ENCODE measurements at regions not wholly inside any gene's neighbourhood (a gene's known extent, or its start where the extent isn't known, plus 50 kb on each side); places are given as distances from the start of the nearest gene placed in this dataset.

- Histone ChIP-seq H3K27ac (no peak overlapping the region), H3K27me3 (replicated peaks) (no peaks in the 10 kb centered on the region), H3K36me3 (no peaks in the 10 kb centered on the region), H3K9me3 (replicated peaks) (no peaks in the 10 kb centered on the region), H3K4me3 (no peak overlapping the region), H3K4me1 (replicated peaks) (no peaks in the 10 kb centered on the region)
- DNase-seq (ENCODE audit: low read depth in 1 of 2, low spot score in 2 of 2): no peak
Measured at GRCh38 chr9:7403028-7403389, 396.6 kb downstream of the DMAC1 start.

DNA sequence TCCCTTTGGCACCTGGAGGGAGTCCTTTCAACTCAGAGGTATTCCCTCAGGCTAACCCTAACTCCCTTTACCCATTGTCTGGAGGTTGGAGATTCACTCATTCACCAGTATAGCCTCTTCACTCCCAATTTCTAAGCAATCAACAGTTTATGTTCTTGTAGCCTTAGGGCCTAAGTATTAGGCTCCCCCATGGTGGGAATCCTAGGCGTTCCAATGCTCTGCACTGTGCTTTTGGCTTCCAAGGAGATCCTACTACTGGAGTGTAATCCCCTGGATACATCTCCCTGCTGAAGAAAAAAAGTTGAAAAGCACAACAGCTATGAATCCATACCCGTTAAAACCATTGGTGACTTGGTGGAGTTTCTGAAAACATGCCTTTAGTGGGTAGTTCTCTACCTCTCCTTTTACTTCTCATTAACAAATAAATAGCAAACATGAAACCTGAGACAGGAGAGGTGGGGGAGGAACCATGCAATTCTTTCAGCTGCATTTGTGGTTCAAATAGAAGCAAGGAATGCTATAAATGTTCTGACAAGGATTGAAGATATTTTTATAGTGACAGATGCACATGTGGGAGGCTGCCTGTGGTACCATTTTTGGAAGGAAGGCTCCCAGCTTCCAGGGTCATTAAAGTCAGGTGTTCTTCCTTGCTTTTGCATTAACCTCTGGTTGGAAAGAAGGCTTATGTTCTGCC, 397.1 kb downstream of the DMAC1 start:
- no peaks in the 10 kb centered on the region for H3K4me1 ChIP-seq (replicated peaks)
- no peak for DNase-seq (ENCODE audit: low read depth in 1 of 2, low spot score in 2 of 2)

DNA sequence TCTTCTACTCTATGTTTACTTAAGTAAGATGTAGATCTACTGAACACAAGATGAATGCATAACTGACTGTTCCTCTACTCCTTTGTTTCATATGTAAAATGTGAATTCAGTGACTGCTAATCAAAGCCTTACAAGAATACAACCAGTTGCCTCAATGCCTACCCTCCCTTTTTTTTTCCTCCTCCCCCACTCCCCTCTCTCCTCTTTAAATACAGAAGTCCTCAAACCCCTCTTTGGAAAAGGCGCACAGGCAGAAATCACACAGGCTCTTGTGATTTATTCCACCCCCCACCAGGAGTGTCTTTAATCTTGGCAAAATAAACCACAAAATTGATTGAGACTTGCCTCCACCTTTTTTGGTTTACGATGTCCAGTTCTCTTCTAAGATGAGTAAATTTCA, 398.5 kb downstream of the DMAC1 start:
- Histone ChIP-seq H3K27me3 (replicated peaks) (no peaks in the 10 kb centered on the region), H3K4me3 (no peak overlapping the region), H3K36me3 (no peaks in the 10 kb centered on the region)

More for the DNA sequence above, 397.1 kb downstream of the DMAC1 start:
- no peaks in the 10 kb centered on the region for H3K27me3 ChIP-seq (replicated peaks)
- H3K4me3 ChIP-seq: no peak overlapping the region
- H3K36me3 ChIP-seq: no peaks in the 10 kb centered on the region
- no peak overlapping the region for H3K27ac ChIP-seq
- no peaks in the 10 kb centered on the region for H3K9me3 ChIP-seq (replicated peaks)

DNA sequence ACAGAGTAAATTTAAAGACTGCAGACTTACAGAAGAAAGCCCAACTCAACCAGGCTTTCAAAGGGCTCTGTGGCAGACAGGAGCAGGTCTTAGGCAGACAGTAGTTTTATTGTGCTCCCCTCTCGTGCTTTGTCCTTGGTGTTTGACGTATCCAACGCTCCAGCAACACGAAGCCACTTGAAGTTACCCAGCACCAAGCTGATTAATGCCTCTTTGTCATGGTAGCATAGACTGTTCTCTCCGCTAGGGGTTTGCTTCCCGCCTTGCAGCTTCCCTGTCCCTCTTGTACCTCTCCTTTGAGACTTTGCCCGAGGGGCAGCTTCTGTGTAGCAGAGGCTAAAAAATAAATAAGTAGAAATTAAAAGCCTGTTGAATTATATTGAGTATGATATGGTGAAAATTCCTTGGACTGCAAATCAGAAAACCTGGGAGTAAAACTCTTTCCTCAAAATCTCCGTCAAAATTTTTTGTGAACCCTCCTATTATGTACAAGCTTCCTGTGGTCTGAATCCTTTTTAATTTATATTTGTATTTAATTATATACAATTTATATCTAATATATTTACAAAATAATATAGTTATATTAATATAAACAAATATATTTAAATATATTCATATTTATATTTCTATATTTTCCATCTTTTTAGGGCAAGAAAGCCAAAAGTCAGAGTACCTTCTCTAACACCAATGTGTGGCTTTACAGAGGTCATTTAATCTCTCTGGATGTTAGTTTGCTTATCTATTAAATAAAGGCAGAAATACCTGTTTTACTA, 405.4 kb downstream of the DMAC1 start:
- Histone ChIP-seq H3K36me3 (no peaks in the 10 kb centered on the region), H3K27ac (no peak overlapping the region), H3K27me3 (replicated peaks) (no peaks in the 10 kb centered on the region), H3K4me1 (replicated peaks) (no peaks in the 10 kb centered on the region), H3K4me3 (no peak overlapping the region), H3K9me3 (replicated peaks) (no peaks in the 10 kb centered on the region)
- DNase-seq (ENCODE audit: low read depth in 1 of 2, low spot score in 2 of 2): no peak

More for the DNA sequence above, 398.5 kb downstream of the DMAC1 start:
- H3K27ac ChIP-seq: no peak overlapping the region
- H3K4me1 ChIP-seq (replicated peaks): no peaks in the 10 kb centered on the region
- DNase-seq (ENCODE audit: low read depth in 1 of 2, low spot score in 2 of 2): no peak
- H3K9me3 ChIP-seq (replicated peaks): no peaks in the 10 kb centered on the region

- H3K27me3 ChIP-seq (replicated peaks): no peaks in the 10 kb centered on the region
- no peak overlapping the region for H3K27ac ChIP-seq
- DNase-seq (ENCODE audit: low read depth in 1 of 2, low spot score in 2 of 2): no peak
- no peaks in the 10 kb centered on the region for H3K9me3 ChIP-seq (replicated peaks)
- no peaks in the 10 kb centered on the region for H3K4me1 ChIP-seq (replicated peaks)
- H3K36me3 ChIP-seq: no peaks in the 10 kb centered on the region
- H3K4me3 ChIP-seq: no peak overlapping the region
Measured at GRCh38 chr9:7392148-7392547, 407.4 kb downstream of the DMAC1 start.

GRCh38 chr9:7388755-7389154, 410.8 kb downstream of the DMAC1 start:
- Histone ChIP-seq H3K9me3 (replicated peaks) (no peaks in the 10 kb centered on the region), H3K27me3 (replicated peaks) (no peaks in the 10 kb centered on the region), H3K4me3 (no peak overlapping the region), H3K4me1 (replicated peaks) (no peaks in the 10 kb centered on the region), H3K36me3 (no peaks in the 10 kb centered on the region), H3K27ac (no peak overlapping the region)
- DNase-seq (ENCODE audit: low read depth in 1 of 2, low spot score in 2 of 2): no peak

DNA sequence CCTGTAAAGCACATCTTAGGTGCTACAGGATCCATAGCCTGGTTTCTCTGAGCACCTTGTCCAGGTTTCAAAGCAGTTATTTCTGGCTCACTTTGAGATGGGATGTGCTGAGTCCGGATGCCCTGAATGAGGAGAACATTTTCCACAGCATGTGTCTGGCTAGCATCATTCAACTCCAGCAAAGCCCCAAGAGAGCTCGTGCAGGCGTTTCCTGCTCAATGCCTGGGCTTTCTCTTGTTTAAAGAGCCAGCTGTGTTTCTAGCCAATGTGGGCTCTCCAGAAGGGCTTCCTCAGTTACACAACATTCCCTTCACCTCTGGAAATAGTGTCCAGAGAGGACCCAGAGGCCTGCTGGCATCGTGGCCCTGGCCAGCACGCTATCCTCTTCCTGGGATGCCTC, 411.7 kb downstream of the DMAC1 start:
- Histone ChIP-seq H3K27ac (no peak overlapping the region), H3K9me3 (replicated peaks) (no peaks in the 10 kb centered on the region), H3K36me3 (no peaks in the 10 kb centered on the region), H3K4me3 (no peak overlapping the region), H3K4me1 (replicated peaks) (no peaks in the 10 kb centered on the region), H3K27me3 (replicated peaks) (no peaks in the 10 kb centered on the region)
- DNase-seq (ENCODE audit: low read depth in 1 of 2, low spot score in 2 of 2): no peak

- Histone ChIP-seq H3K9me3 (replicated peaks) (no peaks in the 10 kb centered on the region), H3K36me3 (no peaks in the 10 kb centered on the region), H3K4me3 (no peak overlapping the region), H3K27me3 (replicated peaks) (no peaks in the 10 kb centered on the region), H3K4me1 (replicated peaks) (no peaks in the 10 kb centered on the region), H3K27ac (no peak overlapping the region)
- DNase-seq (ENCODE audit: low read depth in 1 of 2, low spot score in 2 of 2): no peak
Measured at GRCh38 chr9:7382304-7382703, 417.3 kb downstream of the DMAC1 start.

- Histone ChIP-seq H3K27me3 (replicated peaks) (no peaks in the 10 kb centered on the region), H3K27ac (no peak overlapping the region), H3K4me3 (no peak overlapping the region), H3K9me3 (replicated peaks) (no peaks in the 10 kb centered on the region), H3K4me1 (replicated peaks) (no peaks in the 10 kb centered on the region), H3K36me3 (no peaks in the 10 kb centered on the region)
- DNase-seq (ENCODE audit: low read depth in 1 of 2, low spot score in 2 of 2): no peak
Measured at GRCh38 chr9:7377489-7377888, 422.1 kb downstream of the DMAC1 start.

GRCh38 chr9:7376833-7377232, 422.7 kb downstream of the DMAC1 start:
- H3K36me3 ChIP-seq: no peaks in the 10 kb centered on the region
- no peak overlapping the region for H3K27ac ChIP-seq
- H3K4me3 ChIP-seq: no peak overlapping the region
- H3K4me1 ChIP-seq (replicated peaks): no peaks in the 10 kb centered on the region
- no peaks in the 10 kb centered on the region for H3K27me3 ChIP-seq (replicated peaks)
- H3K9me3 ChIP-seq (replicated peaks): no peaks in the 10 kb centered on the region
- no peak for DNase-seq (ENCODE audit: low read depth in 1 of 2, low spot score in 2 of 2)

DNA sequence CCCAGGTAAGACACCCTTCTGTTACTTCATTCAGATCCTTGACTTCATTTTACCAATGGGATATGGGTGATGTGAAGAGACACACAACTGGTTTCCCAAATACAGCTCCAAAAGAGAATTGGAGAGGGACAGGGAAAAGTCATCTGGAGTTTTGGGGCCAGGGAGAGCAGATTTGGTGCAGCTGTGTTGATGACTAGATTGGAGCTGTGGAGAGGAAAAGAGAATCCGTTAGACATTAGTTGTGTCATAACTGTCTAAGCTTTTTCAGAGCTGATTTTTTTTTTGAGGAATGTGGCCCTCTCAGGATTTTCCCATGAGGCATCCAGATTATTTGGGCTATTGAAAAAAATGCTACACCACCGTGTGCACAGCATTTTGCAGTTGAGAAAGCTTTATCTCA, 423.4 kb downstream of the DMAC1 start:
- Histone ChIP-seq H3K4me3 (no peak overlapping the region), H3K27ac (no peak overlapping the region), H3K27me3 (replicated peaks) (no peaks in the 10 kb centered on the region), H3K9me3 (replicated peaks) (no peaks in the 10 kb centered on the region), H3K4me1 (replicated peaks) (no peaks in the 10 kb centered on the region), H3K36me3 (no peaks in the 10 kb centered on the region)
- DNase-seq (ENCODE audit: low read depth in 1 of 2, low spot score in 2 of 2): no peak

DNA sequence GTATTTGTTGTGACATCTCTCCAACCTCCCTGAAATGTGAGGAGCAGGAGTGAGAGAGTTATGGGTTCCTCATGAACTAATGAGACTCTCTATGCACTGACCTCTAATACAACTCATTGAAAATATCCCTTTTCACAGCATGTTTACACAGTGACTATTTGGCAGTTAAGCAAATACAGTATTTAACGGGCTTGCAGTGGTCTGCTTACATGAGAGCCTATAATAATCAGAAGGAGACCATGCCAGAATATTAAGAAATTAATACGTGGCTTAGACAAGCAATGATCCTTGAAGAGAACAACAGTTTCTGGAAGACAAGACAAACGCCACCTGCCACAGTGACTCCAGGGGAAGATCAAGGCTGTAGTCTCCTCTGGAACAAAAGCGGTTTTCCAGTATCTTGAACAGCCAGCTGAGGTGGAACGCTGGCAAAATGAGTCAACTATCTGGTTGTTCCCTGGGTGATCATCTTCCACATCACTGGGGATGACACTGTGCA, 424.5 kb downstream of the DMAC1 start:
- Histone ChIP-seq H3K4me3 (no peak overlapping the region), H3K27ac (no peak overlapping the region), H3K27me3 (replicated peaks) (no peaks in the 10 kb centered on the region), H3K4me1 (replicated peaks) (no peaks in the 10 kb centered on the region), H3K9me3 (replicated peaks) (no peaks in the 10 kb centered on the region), H3K36me3 (no peaks in the 10 kb centered on the region)
- no peak for DNase-seq (ENCODE audit: low read depth in 1 of 2, low spot score in 2 of 2)

DNA sequence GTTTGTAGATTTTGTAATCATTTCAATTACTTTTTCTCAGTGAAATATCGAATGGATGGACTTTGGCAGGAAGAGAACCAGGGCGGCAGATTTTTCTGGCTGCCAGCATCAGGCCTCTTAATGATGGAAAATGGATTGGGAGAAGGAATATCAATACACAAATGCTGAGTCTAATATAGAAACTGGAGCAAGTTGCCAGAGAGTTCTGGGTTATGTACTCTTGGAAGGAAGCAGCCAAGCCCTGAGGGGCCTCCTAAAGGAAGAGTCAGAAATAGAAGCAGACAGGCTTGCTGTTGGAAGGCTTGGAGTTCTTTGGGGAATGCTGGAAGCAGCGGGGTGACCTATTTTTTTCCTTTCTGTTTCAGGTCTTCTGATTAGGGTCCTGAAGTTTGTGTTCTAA, 428.6 kb downstream of the DMAC1 start:
- Histone ChIP-seq H3K4me3 (no peak overlapping the region), H3K4me1 (replicated peaks) (no peaks in the 10 kb centered on the region), H3K27ac (no peak overlapping the region), H3K27me3 (replicated peaks) (no peaks in the 10 kb centered on the region), H3K36me3 (no peaks in the 10 kb centered on the region), H3K9me3 (replicated peaks) (no peaks in the 10 kb centered on the region)
- DNase-seq (ENCODE audit: low read depth in 1 of 2, low spot score in 2 of 2): no peak

DNA sequence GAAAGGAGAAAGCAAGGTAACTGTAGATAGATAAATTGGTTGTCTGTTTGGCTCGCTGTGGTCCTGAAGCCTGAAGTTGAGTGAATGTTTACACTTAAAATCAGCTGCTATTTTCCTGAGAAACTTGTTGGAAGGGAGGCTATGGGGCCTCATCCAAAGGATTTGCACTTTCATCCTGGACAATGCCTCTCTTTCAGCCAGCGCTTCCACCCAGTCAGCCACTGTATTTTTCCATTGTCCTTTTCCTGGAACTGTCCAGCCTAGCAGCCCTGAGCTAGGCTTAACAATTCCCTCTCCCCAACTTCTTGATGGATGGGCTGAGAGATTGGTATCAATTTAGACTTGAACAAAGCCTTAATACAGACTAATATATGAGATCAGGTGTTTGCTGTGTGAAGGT, 429.2 kb downstream of the DMAC1 start:
- Histone ChIP-seq H3K36me3 (no peaks in the 10 kb centered on the region), H3K4me3 (no peak overlapping the region), H3K27ac (no peak overlapping the region), H3K9me3 (replicated peaks) (no peaks in the 10 kb centered on the region), H3K4me1 (replicated peaks) (no peaks in the 10 kb centered on the region), H3K27me3 (replicated peaks) (no peaks in the 10 kb centered on the region)
- no peak for DNase-seq (ENCODE audit: low read depth in 1 of 2, low spot score in 2 of 2)

Measured in SJSA1 (cell line).